ENCODE measurements at regions not wholly inside any gene's neighbourhood (a gene's known extent, or its start where the extent isn't known, plus 50 kb on each side); places are given as distances from the start of the nearest gene placed in this dataset.
"Not testable (repeated sequence)": the region's sequence is repeated elsewhere in the genome, so short reads cannot be mapped to it uniquely, and the experiment has no call there.

DNA sequence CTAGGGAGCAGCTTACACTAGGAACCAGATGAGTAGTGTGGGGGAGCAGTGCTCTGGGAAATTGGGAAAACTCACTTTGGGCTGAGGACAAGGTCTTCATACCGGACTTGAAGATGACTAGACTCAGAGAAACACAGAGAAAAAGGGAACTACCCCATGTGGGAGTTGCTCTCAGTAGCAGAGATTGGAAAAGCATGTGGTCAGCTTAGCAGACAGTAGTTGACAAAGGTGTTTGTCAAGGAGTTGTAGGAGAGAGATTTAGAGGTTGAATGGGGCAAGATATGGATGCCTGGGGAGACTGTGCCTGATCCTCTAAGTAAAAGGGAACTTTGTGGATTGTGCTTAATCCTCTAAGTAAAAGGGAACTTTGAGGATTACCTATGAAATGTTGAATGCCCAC is 194.5 kb upstream of the COX10 start:
- DNase-seq: no peak

DNA sequence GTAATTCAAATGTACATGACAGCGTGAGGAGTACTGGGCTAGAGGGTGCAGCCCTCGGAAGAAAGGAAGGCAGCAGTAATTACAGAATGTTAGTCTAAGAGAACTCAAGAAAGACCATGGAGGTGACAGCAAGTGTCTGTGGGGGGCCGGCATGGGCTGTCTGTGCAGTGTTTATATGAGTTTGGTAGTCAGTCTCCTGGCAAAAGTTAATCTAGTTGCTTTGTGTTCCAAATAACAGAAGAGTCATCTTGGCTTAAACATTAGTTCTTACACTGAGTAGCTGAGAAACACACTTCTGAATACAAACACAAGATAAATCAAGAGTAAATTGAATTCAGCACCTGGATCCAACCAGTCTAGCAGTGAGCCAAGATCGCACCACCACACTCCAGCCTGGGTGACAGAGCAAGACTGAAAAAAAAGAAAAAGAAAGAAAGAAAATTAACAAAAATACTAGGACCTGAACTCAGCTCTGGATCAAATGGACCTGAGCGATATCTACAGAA is 189.3 kb upstream of the COX10 start:
- no peak for DNase-seq

DNA sequence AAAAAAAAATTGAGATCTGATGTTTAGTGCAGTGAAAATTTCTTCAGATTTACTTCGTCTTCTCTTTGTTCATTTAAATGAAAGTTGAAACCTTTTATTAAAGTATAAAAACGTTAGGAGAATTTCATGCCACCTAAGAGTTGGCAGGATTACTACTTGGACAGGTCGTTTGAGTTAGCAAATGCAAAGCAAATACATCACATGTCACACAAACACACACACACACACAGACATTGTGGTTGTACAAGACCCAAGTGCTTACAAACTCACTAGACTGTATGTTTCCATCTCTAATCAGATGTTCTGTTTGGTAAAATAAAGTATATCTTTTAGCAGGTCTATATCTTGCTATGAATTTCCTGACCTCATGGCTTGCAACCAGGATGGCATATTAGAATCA is 185.6 kb upstream of the COX10 start:
- no peak for DNase-seq

DNA sequence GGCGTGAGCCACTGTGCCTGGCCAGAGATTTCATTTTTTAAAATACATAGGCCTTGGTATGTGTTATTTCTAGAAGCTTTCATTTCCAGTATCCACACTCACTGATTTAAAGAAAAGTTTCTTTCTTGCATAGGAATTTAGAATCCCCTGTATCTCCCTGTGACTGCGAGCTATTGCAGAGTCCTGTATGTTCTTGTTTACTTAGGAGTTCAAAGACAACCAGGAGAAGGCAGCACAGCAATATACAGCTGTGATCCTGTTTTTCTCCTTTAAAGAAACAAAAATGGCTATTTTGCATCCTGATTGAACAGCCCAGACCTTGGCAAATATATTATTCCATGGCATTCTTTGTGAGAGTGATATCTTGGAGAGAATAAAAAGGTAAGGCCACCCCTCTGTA is 185.0 kb upstream of the COX10 start:
- DNase-seq: no peak

DNA sequence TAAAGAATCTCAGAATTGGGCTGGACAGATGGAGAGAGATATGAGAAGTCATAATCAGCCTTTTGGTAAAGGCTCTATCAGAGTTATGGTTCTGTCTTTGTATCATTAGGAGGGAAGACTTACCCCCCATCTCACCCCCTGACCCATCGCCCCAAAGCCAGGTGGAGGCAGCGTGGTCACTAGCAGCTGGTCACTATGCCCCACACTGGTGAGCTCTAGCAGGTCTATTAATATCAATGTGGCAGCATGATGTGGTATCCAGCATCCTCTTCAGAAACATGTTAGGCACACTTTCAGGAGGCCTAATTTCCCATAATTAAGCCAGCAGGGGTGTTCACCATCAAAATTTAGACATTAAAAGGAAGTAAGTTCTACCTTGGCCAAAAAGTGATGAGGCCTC is 183.8 kb upstream of the COX10 start:
- no peak for DNase-seq

DNA sequence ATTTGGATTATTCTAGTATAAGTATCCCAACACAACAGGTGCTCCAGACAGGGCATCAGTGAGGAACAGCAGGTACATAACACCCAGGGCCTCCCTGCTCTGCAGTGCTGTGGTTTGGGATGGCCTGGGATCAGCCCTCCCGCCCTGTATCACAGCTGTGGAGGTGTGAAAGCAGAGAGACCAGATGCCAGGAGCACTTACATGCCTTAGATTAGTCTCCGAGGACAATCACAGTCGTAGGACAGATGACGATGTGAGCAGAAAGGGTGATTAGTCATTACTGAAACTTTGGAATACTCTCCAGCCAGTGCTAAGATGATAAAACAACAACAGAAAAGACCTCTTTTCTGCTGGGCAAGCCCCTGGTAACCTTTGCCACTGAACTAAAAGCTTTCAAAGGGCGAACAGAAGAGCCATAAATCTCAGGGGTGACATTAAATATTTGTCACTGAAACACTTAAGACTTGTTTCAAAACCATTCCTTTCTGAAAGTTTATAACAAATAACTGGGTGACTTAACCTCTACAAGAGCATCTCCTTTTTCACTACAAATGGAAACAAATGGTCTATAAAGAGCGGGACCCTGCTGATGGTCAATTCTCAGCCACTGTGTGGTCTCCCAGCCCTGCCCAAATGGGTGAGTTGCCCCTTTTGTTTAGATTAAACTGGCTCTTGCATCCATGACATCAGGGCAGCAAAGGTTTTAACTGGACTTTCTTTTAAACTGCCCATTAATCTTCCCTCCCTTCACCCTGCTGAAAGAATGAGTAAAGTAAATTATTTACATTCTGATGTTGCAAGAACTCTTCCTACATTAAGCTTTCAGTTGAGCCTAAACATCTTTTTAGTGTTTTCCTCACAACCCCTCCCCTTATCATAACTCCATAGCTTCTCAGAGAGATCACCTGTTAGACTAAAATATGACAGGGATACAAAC is 183.1 kb upstream of the COX10 start:
- DNase-seq: no peak

DNA sequence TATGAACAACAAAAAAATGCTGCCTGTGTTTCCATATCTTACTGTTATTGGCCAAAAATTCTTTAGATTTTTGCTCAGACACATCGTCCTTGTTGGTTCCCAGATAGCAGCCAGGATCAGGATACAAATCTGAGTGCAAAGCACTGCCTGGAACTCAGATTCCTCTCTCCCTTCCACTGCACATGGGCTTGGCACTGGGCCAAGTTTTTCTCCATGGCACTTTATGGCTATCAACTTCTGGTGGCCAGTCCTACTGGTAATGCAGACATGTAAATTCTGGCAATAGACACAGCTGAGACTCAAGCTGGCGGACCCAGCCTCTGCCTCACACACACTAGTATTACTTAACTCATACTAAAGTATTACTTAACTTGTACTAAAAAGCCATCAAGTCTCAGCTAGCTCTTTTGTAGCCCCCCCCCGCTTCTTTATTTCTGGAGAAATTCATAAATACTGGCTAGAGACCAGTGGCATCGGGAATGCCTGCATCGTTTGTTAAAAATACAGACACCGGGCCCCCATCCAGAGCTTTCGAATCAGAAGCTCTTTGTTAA is 181.2 kb upstream of the COX10 start:
- no peak for DNase-seq

DNA sequence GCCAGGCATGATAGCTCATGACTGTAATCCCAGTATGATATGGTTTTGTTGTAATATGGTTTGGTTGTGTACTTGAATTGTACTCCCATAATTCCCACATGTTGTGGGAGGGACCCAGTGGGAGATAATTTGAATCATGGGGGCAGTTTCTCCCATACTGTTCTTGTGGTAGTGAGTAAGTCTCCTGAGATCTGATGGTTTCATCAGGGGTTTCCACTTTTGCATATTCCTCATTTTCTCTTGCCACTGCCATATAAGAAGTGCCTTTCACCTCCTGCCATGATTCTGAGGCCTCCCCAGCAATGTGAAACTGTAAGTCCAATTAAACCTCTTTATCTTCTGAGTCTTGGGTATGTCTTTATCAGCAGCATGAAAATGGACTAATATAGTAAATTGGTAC is 160.3 kb upstream of the COX10 start:
- not testable (repeated sequence) for DNase-seq

DNA sequence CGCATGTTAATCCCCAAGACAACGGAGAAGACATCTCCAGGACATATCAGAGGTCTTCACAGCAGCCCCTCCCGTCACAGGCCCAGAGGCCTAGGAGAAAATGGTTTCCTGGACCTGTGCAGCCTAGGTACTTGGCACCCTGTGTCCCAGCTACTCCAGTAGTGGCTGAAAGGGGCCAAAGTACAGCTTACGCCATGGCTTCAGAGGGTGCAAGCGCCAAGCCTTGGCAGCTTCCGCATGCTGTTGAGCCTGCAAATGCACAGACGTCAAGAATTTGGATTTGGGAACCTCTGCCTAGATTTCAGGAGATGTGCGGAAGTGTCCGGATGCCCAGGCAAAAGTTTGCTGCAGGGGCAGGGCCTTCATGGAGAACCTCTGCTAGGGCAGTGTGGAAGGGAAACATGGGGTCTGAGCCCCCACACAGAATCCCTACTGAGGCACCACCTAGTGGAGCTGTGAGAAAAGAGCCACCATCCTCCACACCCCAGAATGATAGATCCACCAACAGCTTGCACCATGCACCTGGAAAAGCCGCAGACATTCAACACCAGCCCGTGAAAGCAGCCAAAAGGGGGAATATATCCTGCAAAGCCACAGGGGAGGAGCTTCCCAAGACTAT is 159.3 kb upstream of the COX10 start:
- no peak for DNase-seq

DNA sequence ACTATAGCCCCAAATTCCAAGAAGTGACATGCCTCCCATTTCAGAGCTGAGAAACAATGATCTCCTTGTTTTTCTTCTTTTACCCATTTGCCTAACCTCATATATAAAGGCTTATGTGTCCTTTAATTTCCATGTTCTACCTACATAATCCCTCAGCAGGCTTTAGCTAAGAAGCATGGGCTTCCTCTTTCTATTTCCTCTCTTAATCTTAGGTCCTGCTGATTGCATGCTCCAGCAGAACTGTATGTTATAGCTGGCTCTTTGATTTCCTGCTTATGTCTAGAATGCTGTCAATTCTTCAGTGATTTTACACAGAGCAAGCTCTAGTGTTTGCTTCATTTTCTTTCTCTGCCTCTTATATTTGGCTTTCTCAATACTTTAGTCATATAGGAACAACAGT is 151.7 kb upstream of the COX10 start:
- no peak for DNase-seq

DNA sequence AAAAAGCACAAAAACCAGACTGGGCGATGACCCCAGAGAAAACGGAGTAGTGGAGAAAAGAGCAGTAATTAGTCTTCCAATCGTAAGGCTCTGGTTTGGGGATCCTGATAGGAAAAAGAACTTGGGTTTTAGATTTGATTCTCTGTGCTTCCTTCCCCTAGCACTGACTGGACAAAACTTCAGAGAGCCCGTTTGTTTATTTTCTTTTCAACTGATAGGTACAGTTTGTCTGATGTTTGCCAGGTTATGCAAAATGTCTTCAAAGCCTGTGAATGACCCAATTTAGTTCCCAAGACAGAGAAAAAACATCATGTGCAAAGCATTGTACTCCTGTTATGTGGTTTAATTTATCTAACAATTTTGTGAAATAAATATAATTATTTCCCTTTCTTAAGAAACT is 151.1 kb upstream of the COX10 start:
- no peak for DNase-seq

DNA sequence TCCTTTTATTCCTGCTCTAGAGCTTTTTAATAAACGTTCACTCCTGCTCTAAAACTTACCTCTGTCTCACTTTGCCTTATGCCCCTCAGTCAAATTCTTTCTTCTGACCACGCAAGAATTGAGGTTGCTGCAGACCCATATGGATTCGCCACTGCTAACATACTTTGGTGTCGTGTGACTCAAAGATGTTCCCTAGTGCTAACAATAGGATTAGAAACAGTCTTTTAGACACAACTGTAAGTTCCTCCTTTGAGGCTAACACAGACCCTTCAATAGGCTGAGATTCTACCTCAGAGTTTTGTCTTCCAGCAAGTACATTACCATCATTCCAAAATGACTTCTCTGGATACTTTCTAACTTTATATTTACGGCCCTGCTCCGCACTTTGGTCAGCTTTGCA is 149.5 kb upstream of the COX10 start:
- DNase-seq: no peak

DNA sequence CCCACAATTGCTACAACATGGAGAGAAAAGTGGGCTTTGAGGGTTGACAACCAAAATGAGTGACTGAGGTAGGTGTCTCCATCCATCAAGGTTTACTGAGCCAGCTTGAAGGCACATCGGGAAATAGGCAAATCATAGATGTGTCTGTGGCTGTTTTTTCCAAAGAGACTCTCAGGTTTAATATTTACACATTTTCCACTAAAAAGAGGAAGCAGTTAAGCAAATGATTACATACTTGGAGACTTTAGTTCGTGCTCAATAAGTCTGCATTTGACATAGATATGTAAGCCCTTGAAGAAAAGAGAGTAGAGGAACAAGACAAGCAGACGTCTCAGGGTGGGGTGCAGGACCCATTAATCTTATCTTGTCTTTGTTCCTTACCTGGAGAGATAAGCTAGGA is 148.9 kb upstream of the COX10 start:
- no peak for DNase-seq

DNA sequence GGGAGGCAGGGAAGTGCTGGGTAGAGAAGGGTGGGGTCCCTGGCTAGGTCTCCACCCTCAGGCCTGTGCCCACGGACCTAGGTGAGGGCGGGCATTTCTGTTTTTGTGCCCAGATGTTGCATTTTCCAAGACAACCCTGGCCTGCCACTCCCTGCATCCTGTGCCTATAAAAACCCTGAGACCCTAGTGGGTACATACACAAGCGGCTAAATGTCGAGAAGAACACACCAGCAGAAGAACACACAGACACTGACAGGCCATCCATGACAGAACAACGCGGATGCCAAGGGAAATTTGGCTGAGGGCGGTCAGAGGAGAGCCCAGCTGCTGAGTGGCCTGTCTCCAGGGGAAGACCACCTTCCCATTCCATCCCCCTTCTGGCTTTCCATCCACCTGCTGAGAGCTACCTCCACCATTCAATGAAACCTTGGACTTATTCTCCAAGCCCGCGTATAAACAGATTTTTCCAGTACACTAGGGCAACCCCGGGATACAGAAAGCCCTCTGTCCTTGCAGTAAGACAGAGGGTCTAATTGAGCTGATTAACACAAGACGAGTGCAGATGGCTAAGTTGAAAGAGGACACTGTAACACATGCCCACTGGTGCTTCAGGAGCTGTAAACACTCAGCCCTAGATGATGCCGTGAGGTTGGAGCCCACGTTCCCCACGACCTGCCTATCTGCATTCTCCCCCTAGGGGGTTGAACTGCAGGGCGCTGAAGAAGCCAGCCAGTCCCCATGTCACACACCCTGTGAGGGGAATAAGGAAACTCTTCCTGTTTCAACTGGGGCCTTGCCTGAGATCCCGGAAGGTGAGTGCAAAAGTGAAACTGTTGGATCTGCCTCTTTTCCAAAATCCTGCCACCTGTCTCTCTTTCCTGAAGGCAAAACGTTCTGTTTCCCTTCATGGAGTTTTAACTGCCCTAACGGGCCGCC is 147.2 kb upstream of the COX10 start:
- no peak for DNase-seq

DNA sequence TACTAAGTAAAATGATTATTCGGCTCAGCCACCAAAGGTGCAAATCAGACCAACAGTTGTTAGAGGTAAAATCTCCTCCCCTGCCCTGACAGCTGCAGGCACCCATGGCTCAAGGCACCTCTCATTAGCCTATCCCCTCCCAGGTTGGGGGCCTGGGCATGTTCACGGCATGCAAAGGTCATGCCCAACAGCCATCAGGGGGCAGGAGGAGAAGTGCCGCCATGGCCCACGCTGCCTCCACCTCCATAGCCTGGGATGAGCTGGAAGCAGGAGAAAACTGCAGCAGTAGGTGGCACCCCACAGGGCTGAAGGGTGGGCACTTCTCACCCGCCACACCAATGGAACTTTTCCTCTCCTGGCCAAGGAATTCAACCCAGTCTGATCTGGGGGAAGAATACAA is 146.4 kb upstream of the COX10 start:
- no peak for DNase-seq

DNA sequence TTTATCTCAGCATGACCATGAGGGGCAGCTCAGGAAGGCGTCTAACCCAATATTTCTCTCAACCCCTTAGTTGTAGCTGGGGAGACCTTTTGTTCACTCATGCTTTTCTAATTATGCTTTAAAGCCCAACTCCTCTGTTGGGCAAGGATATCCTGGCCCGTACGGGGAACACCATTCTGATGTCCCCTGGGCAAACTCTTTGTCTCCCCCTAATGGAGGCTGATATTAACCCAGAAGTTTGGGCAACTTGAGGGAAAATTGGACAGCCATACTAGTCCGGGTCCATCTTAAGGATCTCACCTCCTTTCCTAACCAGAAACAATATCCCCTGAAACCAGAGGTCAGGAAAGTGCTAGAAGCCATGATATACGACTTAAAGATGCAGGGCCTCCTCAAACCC is 143.7 kb upstream of the COX10 start:
- no peak for DNase-seq

DNA sequence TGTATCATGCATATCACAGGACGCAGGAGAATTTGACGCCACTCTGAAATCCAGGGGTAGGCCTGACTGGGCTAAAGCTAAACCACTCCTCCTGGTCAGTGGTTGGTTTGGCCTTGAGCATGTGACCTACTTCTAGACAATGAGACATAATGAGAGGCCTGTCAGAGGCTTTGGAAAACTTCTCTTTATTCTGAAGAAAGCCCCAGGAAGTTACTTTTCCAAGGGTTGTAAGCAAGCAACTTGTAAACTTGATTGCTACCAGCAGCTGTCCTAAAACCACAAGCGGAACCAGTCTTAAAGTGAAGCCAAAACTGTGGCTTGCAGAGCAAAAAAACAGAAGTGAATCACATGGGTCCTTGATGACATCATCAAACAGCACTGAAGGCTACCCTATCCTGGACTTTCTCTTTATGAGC is 138.2 kb upstream of the COX10 start:
- DNase-seq: no peak

DNA sequence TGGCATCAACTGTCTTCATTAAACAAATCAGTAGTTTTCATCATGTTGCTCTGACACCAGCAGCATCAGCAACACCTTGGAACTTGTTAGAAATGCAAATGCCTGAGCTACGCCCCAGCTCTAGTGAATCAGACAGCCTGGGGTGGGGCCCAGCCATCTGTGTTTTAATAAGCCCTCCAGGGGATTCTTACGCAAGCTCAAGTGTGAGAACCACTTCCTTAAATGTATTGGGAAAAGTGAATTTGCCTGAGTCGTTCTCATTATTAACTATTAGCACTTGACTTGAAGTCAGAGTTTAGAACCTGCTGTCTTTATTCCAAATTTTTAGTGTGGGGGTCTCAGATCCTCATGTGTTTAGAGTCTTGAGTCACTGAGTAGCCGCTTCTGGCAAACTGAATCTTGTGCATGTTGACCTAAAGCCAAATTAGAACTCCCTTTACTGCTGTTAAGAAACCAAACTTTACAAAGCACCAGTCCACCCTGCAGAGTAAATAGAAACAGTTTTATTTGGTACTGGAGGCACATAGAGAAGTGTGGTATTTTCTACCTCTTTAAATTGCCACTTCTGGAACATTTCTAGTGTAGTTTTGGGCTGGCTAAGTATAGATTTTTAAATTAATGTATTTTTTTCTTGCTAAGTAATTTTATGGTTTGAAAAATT is 137.4 kb upstream of the COX10 start:
- DNase-seq: no peak

DNA sequence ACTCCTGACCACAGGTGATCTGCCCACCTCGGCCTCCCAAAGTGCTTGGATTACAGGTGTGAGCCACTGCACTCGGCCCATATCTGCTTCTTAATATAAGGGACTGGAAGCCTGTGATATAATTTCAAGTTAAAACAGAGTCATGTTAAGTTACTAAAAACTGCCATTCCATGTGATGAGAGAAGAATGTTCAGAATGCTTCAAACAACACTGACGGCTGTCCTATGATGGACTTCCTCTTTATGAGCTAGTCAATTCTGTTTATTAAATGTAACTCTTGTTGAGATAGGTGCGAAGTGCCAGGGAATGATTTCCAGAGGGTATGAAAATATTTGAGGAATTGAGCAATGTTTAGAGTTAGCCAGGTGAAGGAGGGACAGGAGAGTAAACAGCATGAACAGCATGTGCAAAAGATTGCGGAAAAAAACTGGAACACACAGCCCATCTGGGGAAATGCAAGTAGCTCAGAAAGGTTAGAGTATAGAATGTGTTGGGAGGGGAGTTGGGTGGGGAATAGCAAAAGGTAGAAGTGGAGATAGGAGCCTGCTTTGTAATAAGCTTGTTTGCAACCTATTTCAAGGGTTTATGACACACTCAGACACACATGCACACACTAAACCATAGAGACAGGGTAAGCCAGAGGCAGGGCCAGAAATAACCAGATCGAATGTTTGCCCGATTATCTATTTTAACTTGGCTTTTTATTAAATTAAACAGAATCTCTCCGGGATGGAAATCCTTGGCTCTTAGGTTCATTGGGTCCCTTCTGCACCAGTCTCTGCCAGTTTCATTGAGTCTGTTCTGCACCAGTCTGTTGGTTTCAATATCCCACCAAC is 135.6 kb upstream of the COX10 start:
- no peak for DNase-seq

DNA sequence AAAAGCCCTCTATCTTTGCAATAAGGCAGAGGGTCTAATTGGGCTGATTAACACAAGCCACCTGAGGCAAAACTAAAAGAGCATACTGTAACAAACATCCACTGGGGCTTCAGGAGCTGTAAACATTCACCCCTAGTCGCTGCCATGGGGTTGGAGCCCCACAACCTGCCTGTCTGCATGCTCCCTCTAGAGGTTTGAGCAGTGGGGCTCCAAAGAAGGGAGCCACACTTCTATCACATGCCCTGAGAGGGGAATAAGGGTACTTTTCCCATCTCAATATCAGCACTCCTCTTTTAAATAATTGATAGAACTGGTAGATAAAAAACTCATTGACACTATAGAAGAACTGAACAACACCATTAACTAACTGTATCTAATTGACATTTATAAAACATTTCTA is 130.1 kb upstream of the COX10 start:
- DNase-seq: no peak
